ENCODE measurements at regions not wholly inside any gene's neighbourhood (a gene's known extent, or its start where the extent isn't known, plus 50 kb on each side); places are given as distances from the start of the nearest gene placed in this dataset.
A peak's percentile ranks its signal among the peaks of the same experiment; 100 is the strongest.

GRCh38 chr5:28543473-28544098 lies 1505.2 kb upstream of the CDH9 start:
- H3K4me3 Mint-ChIP-seq (ENCODE audit: low read depth, unreplicated experiment) = no peak overlapping the region
- no peak for DNase-seq
- no TSS peak for BruUV-seq (replicated peaks)
- no peaks in the 10 kb centered on the region for H3K9me3 Mint-ChIP-seq (ENCODE audit: low read depth, unreplicated experiment)
- H3K4me1 Mint-ChIP-seq (ENCODE audit: low read depth, unreplicated experiment) = no peaks in the 10 kb centered on the region
- no peak for TF ChIP-seq CTCF (IDR thresholded peaks at IDR 0.05; ENCODE audit: unreplicated experiment)
- no peaks in the 10 kb centered on the region for H3K36me3 Mint-ChIP-seq (ENCODE audit: insufficient read depth, unreplicated experiment)
- intact Hi-C loops (cut with micrococcal nuclease; ENCODE audit: unreplicated experiment) = no loop called here
- CTCF ChIA-PET = no interaction called here
- no peaks in the 10 kb centered on the region for H3K27me3 Mint-ChIP-seq (ENCODE audit: unreplicated experiment)
- H3K27ac Mint-ChIP-seq (ENCODE audit: unreplicated experiment) = no peak overlapping the region

GRCh38 chr5:28542987-28543386 lies 1504.6 kb upstream of the CDH9 start:
- peak; percentile 1 for DNase-seq
- intact Hi-C loops (cut with micrococcal nuclease; ENCODE audit: unreplicated experiment) = no loop called here
- CTCF ChIA-PET = no interaction called here
- Mint-ChIP-seq H3K9me3 (ENCODE audit: low read depth, unreplicated experiment) (no peaks in the 10 kb centered on the region), H3K4me3 (ENCODE audit: low read depth, unreplicated experiment) (no peak overlapping the region), H3K4me1 (ENCODE audit: low read depth, unreplicated experiment) (no peaks in the 10 kb centered on the region), H3K36me3 (ENCODE audit: insufficient read depth, unreplicated experiment) (no peaks in the 10 kb centered on the region), H3K27me3 (ENCODE audit: unreplicated experiment) (no peaks in the 10 kb centered on the region), H3K27ac (ENCODE audit: unreplicated experiment) (no peak overlapping the region)
- no TSS peak for BruUV-seq (replicated peaks)
- no peak for TF ChIP-seq CTCF (IDR thresholded peaks at IDR 0.05; ENCODE audit: unreplicated experiment)

GRCh38 chr5:28523888-28524635 lies 1485.7 kb upstream of the CDH9 start:
- no peak for TF ChIP-seq CTCF (IDR thresholded peaks at IDR 0.05; ENCODE audit: unreplicated experiment)
- CTCF ChIA-PET = no interaction called here
- Mint-ChIP-seq H3K27ac (ENCODE audit: unreplicated experiment) (no peak overlapping the region), H3K4me3 (ENCODE audit: low read depth, unreplicated experiment) (no peak overlapping the region), H3K27me3 (ENCODE audit: unreplicated experiment) (no peaks in the 10 kb centered on the region), H3K9me3 (ENCODE audit: low read depth, unreplicated experiment) (peaks cover 7% of the 10 kb centered on the region), H3K36me3 (ENCODE audit: insufficient read depth, unreplicated experiment) (no peaks in the 10 kb centered on the region), H3K4me1 (ENCODE audit: low read depth, unreplicated experiment) (no peaks in the 10 kb centered on the region)
- intact Hi-C loops (cut with micrococcal nuclease; ENCODE audit: unreplicated experiment) = no loop called here
- BruUV-seq (replicated peaks) = no TSS peak
- DNase-seq = no peak

GRCh38 chr5:28523416-28523815 lies 1485.0 kb upstream of the CDH9 start:
- TF ChIP-seq CTCF (IDR thresholded peaks at IDR 0.05; ENCODE audit: unreplicated experiment) = no peak
- Mint-ChIP-seq H3K36me3 (ENCODE audit: insufficient read depth, unreplicated experiment) (no peaks in the 10 kb centered on the region), H3K9me3 (ENCODE audit: low read depth, unreplicated experiment) (peaks cover 5% of the 10 kb centered on the region), H3K4me3 (ENCODE audit: low read depth, unreplicated experiment) (no peak overlapping the region), H3K4me1 (ENCODE audit: low read depth, unreplicated experiment) (no peaks in the 10 kb centered on the region), H3K27me3 (ENCODE audit: unreplicated experiment) (no peaks in the 10 kb centered on the region), H3K27ac (ENCODE audit: unreplicated experiment) (no peak overlapping the region)
- intact Hi-C loops (cut with micrococcal nuclease; ENCODE audit: unreplicated experiment) = no loop called here
- BruUV-seq (replicated peaks) = no TSS peak
- DNase-seq = no peak
- CTCF ChIA-PET = no interaction called here
